HUES6 (cell line): ENCODE measurements at regions not wholly inside any gene's neighbourhood (a gene's known extent, or its start where the extent isn't known, plus 50 kb on each side); places are given as distances from the start of the nearest gene placed in this dataset.
"Not testable (repeated sequence)": the region's sequence is repeated elsewhere in the genome, so short reads cannot be mapped to it uniquely, and the experiment has no call there.

Experiments
- H3K27ac ChIP-seq: 2 replicates; pipeline ENCODE4 v1.7.0; 2013; ENCODE audit warnings: low read depth, mild to moderate bottlenecking, low read length, inconsistent platforms
- H3K27me3 ChIP-seq: 2 replicates; pipeline ENCODE4 v1.6.1; 2013; ENCODE audit warnings: low read length; ENCODE audit not compliant: control insufficient read depth, insufficient read depth
- H3K36me3 ChIP-seq: 2 replicates; pipeline ENCODE4 v1.6.1; 2013; ENCODE audit warnings: low read length; ENCODE audit not compliant: control insufficient read depth, insufficient read depth
- H3K4me1 ChIP-seq: 2 replicates; pipeline ENCODE4 v1.6.1; 2013; ENCODE audit warnings: low read length; ENCODE audit not compliant: control insufficient read depth, insufficient read depth
- H3K4me3 ChIP-seq: 2 replicates; pipeline ENCODE4 v1.5.1; 2013; ENCODE audit warnings: low read depth, low read length
- H3K9ac ChIP-seq: one replicate; pipeline ENCODE4 v1.6.1; 2013; ENCODE audit warnings: mild to moderate bottlenecking, low read length
- H3K9me3 ChIP-seq: 2 replicates; pipeline ENCODE4 v1.6.1; 2013; ENCODE audit warnings: low read depth, low read length; ENCODE audit not compliant: control insufficient read depth, insufficient read depth

DNA sequence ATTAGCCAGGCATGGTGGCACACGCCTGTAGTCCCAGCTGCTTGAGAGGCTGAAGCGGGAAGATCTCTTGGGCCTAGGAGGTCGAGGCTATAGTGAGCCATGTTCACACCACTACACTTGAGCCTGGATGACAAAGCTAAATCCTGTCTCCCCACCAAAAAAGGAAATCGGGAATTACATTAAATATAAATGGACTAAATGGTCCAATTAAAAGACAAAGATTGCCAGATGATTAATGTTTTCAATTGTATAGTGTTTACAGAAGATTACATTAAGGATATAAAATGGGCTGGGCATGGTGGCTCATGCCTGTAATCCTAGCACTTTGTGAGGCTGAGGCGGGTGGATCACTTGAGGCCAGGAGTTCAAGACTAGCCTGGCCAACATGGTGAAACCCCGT lies 179.1 kb downstream of the TOMM20 start:
- H3K9ac ChIP-seq, H3K4me3 ChIP-seq, H3K27ac ChIP-seq, H3K27me3 ChIP-seq, H3K36me3 ChIP-seq, H3K4me1 ChIP-seq: not testable (repeated sequence)
- peaks cover 10% of the 10 kb centered on the region for H3K9me3 ChIP-seq

DNA sequence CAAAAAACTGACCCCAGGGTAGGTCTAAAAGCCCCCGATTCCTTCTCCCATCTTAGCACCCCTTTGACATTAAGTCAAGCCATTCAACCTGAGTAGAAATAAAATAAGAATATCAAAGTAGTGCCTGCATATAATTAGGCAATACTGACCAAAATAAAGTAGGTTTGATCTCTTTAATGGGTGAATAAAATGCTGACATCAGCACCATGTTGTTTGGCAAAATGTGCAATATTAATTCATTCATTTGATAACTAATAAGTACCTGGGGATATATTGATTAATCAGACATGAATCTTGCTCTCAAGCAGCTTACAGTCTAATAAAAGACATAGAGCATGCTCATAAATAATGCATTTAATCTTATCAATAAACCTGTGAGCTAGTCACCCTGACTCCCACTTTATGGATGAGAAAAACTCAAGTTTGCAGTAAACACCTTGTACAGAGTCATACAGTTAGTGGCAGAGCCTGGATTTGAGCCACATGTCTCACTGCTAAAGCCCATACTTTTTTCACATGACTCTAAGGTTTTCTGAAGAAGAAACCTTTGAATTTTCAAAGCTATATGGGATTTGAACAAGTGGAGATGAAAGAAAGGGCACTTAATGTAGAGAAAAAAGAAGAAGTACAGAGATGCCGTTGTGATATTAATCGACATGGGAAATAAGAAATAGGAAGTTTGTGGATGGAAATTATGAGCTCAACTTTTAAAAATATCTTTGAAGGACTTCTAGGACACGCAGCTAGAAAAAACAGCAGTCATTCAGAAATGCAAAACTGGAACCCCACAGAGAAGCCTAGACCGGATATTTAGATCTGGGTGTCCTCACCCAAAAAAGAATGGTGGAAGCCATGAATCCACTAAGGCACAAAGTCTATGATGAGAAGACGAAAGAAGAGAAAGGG lies 183.9 kb downstream of the TOMM20 start:
- H3K4me3 ChIP-seq, result no peak overlapping the region
- peaks cover 8% of the 10 kb centered on the region for H3K9me3 ChIP-seq
- H3K9ac ChIP-seq, result no peak overlapping the region

DNA sequence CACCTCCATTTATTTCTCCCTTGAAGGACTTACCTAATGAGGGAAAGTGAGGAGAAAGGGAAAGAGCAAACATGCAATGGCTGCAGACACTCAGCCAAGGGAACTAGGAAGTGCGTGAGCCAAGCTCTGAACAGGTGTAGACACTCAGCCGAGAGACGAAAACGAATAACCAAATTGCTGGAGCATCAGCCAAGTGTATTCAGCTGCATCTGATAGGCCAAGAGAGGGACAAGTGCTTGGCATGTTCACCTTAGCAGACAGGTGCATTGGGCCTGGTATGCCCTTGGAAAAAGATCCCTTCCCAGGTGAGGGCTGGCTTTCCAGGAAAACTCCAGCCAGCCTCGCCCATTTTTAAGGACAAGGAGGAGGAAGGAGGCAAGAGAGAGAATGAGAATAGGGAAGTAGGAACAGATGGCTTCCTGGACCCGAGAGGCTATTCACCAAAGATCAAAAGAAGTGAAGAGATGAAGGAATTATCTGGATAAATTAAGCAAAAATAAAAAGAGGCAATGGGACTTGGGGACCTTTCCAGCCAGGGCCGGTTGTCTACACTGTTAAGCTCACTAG lies 184.7 kb downstream of the TOMM20 start:
- Histone ChIP-seq H3K9me3 (0 out of 2 replicates have a peak, but pooled peaks cover 2% of the 10 kb centered on the region), H3K27me3 (no peaks in the 10 kb centered on the region), H3K4me3 (no peak overlapping the region), H3K27ac (no peak overlapping the region), H3K36me3 (no peaks in the 10 kb centered on the region), H3K9ac (no peak overlapping the region), H3K4me1 (no peaks in the 10 kb centered on the region)

More for the DNA sequence above, 183.9 kb downstream of the TOMM20 start:
- no peak overlapping the region for H3K27ac ChIP-seq
- H3K36me3 ChIP-seq, result no peaks in the 10 kb centered on the region
- H3K4me1 ChIP-seq, result no peaks in the 10 kb centered on the region
- H3K27me3 ChIP-seq, result no peaks in the 10 kb centered on the region

DNA sequence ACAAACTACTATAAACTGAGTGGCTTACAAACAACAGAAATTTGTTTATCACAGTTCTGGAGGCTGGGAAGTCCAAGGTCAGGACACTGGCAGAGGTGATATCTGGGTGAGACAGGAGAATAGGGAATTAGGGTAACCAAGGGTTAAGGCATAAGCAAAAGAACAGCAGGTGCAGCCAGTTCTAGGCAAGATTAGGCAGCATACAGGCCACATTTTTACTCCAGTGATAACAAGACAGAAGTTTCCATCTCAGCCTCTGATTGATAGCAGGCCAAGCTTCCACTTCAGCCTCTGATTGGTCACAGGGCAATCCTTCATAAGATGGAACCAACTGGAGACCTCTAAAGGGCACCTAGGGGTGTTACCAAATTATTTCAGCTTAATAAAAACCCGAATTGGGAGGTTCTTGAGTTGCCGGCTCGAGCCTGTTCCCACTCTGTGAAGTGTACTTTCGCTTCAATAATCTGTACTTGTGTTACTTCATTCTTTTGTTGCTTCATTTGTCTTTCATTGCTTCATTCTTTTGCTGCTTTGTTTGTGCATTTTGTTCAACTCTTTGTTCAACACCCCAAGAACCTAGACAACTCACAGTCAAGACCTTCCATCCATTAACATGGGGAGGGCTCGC lies 185.6 kb downstream of the TOMM20 start:
- no peaks in the 10 kb centered on the region for H3K4me1 ChIP-seq
- 0 out of 2 replicates have a peak, but pooled peaks cover 2% of the 10 kb centered on the region for H3K9me3 ChIP-seq
- H3K9ac ChIP-seq, result no peak overlapping the region
- H3K36me3 ChIP-seq, result no peaks in the 10 kb centered on the region
- no peak overlapping the region for H3K27ac ChIP-seq
- H3K27me3 ChIP-seq, result no peaks in the 10 kb centered on the region
- no peak overlapping the region for H3K4me3 ChIP-seq

DNA sequence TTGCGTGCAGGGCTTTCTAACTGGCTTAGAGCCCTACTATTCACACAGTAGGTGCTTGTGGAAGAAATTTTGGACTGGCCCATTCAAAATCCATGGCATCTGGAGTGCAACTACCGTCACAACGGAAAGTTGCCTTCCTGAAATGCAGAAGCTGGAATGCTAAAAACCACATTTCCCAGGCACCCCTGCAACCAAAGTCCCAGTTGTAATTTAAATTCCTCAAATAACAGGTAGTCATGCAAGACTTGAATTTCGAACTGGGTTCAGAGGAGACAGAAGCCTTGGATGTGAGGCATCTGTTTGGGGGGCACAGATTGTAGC lies 186.7 kb downstream of the TOMM20 start:
- H3K9ac ChIP-seq, result no peak overlapping the region

DNA sequence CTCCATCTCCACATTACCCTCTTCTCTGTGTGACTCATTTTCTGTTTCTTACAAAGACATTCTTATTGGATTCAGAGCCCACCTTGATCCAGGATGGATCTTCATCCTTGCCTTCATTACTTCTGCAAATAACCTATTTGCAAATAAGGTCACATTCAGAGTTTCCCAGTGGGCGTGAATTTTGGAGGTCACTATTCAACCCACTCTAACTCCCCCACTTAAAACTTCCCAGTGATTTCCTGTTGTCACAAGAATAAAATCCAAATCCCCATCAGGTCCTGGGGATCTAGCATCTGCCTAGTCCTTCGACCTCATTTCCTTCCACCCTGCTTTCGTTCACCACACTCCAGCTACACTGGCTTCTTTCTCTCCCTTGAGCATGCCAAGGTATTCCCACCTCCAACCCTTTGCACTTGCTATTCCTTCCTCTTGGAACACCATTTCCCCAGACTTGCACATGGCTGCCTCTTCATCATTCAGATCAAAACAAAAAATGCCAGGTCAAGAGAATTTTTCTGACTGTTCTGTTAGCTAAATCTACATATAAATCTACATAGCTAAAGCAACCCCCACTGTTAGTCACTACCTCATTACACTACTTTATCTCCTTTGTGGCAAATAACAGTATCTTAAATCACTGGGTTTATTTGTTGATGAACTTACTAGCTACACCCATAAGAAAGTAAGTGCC lies 187.2 kb downstream of the TOMM20 start:
- no peaks in the 10 kb centered on the region for H3K4me1 ChIP-seq
- no peak overlapping the region for H3K4me3 ChIP-seq
- H3K27me3 ChIP-seq, result no peaks in the 10 kb centered on the region
- H3K9ac ChIP-seq, result no peak overlapping the region
- H3K9me3 ChIP-seq, result 0 out of 2 replicates have a peak, but pooled peaks cover 2% of the 10 kb centered on the region
- H3K36me3 ChIP-seq, result no peaks in the 10 kb centered on the region
- no peak overlapping the region for H3K27ac ChIP-seq

More for the DNA sequence above, 186.7 kb downstream of the TOMM20 start:
- Histone ChIP-seq H3K9me3 (0 out of 2 replicates have a peak, but pooled peaks cover 2% of the 10 kb centered on the region), H3K27me3 (no peaks in the 10 kb centered on the region), H3K36me3 (no peaks in the 10 kb centered on the region), H3K27ac (no peak overlapping the region), H3K4me1 (no peaks in the 10 kb centered on the region), H3K4me3 (no peak overlapping the region)

DNA sequence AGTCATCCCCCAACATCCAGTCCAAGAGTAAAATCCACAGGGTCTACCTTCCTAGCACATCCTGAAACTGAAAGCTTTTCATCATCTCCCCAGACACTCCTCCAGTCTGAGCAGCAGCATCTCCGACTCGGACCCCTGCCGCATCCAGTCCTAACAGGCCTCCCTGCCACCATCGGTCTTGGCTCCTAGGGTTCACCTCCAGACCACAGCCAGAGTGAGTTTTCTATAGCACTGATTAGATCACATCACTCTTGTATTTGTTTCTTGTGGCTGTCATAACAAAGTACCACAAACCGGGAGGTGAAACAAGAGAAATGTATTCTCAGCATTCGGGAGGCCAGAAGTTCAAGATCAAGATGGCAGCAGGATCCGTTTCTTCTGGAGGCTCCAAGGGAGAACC lies 187.8 kb downstream of the TOMM20 start:
- Histone ChIP-seq H3K27ac (no peak overlapping the region), H3K4me3 (no peak overlapping the region), H3K4me1 (no peaks in the 10 kb centered on the region), H3K9me3 (0 out of 2 replicates have a peak, but pooled peaks cover 2% of the 10 kb centered on the region), H3K9ac (no peak overlapping the region), H3K36me3 (no peaks in the 10 kb centered on the region), H3K27me3 (no peaks in the 10 kb centered on the region)

DNA sequence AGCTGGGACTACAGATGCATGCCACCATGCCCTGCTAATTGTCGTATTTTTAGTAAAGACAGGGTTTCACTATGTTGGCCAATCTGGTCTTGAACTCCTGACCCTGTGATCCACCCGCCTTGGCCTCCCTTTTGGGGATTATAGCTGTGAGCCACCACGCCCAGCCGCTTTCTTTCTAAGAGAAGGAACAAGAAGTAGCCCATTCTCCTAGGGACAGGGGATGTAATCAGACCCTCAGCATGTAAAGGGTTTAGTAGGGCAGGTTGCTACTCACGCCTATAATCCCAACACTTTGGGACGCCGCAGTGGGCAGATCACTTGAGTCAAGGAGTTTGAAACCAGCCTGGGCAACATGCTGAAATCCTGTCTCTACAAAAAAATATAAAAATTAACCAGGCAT lies 189.7 kb downstream of the TOMM20 start:
- Histone ChIP-seq H3K27ac (no peak overlapping the region), H3K9ac (no peak overlapping the region), H3K9me3 (0 out of 2 replicates have a peak, but pooled peaks cover 2% of the 10 kb centered on the region), H3K27me3 (no peaks in the 10 kb centered on the region), H3K4me1 (no peaks in the 10 kb centered on the region), H3K36me3 (no peaks in the 10 kb centered on the region), H3K4me3 (no peak overlapping the region)

DNA sequence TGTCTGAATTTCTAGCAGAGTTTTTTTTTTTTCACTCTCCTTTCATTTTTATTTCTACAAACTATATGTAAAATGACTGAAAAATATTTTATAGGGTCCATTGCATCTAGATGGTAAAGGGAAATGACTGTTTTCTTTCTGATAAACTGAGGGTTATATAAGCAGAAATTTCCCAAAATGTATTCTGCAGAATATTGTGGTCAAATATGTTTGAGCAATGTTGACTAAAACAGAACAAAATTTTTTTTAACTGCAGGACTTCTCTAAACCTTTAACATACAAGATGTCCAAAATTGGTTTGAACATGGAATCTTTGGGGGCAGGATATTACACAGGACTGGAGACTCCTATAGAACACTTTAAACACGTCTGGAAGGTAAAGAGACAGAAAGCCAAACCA lies 190.5 kb downstream of the TOMM20 start:
- Histone ChIP-seq H3K9me3 (0 out of 2 replicates have a peak, but pooled peaks cover 2% of the 10 kb centered on the region), H3K4me3 (no peak overlapping the region), H3K27me3 (no peaks in the 10 kb centered on the region), H3K36me3 (no peaks in the 10 kb centered on the region), H3K27ac (no peak overlapping the region), H3K9ac (no peak overlapping the region), H3K4me1 (no peaks in the 10 kb centered on the region)

DNA sequence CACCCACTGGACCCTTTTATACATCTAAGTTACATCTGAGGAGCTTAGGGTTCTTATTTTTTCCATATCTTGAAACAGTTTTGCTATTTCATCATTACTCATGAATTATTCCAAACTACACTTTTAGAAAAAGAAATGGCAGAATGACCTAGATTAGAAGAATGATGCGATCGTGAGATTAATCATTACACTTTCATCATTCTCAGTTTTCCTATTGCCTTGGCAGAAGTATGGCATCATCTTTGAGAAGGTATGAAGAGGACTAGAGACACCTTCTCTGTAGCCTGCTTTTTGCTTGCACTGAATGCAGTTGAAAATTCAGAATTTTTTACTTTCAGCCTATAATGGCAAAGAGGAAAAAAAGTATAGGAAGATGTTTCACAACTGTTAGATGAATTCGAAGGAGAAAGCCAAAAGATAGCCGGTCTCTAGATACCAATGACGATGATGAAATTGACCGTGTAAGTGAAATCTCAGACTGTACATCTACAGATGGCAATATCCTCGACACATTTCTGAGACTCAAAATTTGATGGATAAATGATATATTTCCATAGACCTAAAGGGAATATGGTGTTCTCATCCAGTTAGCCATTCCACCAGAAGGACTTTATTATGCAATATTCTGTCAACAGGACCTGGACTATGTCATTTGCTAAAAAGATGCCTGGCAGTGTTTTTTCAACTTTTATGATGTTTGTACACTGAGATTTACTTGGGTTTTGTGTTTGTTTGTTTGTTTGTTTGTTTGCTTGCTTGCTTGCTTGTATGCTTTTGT lies 191.8 kb downstream of the TOMM20 start:
- Histone ChIP-seq H3K4me1 (peaks cover 3% of the 10 kb centered on the region; the same call in 1 of the 2 replicates), H3K27ac (no peak overlapping the region), H3K27me3 (no peaks in the 10 kb centered on the region), H3K9ac (no peak overlapping the region), H3K9me3 (no peaks in the 10 kb centered on the region), H3K36me3 (no peaks in the 10 kb centered on the region), H3K4me3 (no peak overlapping the region)
